Thymus (tissue), 11 donors: ENCODE measurements at regions not wholly inside any gene's neighbourhood (a gene's known extent, or its start where the extent isn't known, plus 50 kb on each side); places are given as distances from the start of the nearest gene placed in this dataset.
"Not testable (repeated sequence)": the region's sequence is repeated elsewhere in the genome, so short reads cannot be mapped to it uniquely, and the experiment has no call there.

Experiments used
- DNase-seq, 9 donors: peaks; one replicate each; pipeline ENCODE4 v3.0.0-alpha.2; 2013; ENCODE audit warnings: low spot score in 9 of 9, low read depth in 6 of 9, missing footprints in 1 of 9
- H3K27ac ChIP-seq, 2 donors: one replicate each; pipeline ENCODE4 v1.5.1; 2013; ENCODE audit warnings: control low read depth in 1 of 2, low read depth in 1 of 2, low read length in 1 of 2, mild to moderate bottlenecking in 1 of 2, moderate library complexity in 1 of 2
- H3K27me3 ChIP-seq, 2 donors: one replicate each; pipeline ENCODE4 v1.5.1; 2013; ENCODE audit warnings: low read length in 1 of 2; ENCODE audit not compliant: control insufficient read depth in 2 of 2, insufficient read depth in 1 of 2
- H3K36me3 ChIP-seq, 2 donors: one replicate each; pipeline ENCODE4 v1.5.1; 2013; ENCODE audit warnings: low read length in 1 of 2, mild to moderate bottlenecking in 1 of 2, moderate library complexity in 1 of 2; ENCODE audit not compliant: control insufficient read depth in 2 of 2, insufficient read depth in 2 of 2
- H3K4me1 ChIP-seq, 2 donors: one replicate each; pipeline ENCODE4 v1.5.1; 2013; ENCODE audit warnings: low read length in 2 of 2; ENCODE audit not compliant: control insufficient read depth in 2 of 2, insufficient read depth in 2 of 2
- H3K4me3 ChIP-seq, 2 donors: one replicate each; pipeline ENCODE4 v1.5.1; 2013; ENCODE audit warnings: low read length in 2 of 2, control low read depth in 1 of 2, mild to moderate bottlenecking in 1 of 2
- H3K9me3 ChIP-seq, 2 donors: one replicate each; pipeline ENCODE4 v1.5.1; 2013; ENCODE audit warnings: low read length in 1 of 2, mild to moderate bottlenecking in 1 of 2; ENCODE audit not compliant: control insufficient read depth in 2 of 2, insufficient read depth in 1 of 2
- WGBS: extraction: QIAGEN DNeasy Blood & Tissue Kit; methylation state at CpG from one replicate; pipeline ENCODE4 v1.1.7; 2013; 5-methylcytosine and 5-hydroxymethylcytosine counted together
- donor health status: healthy.

- Histone ChIP-seq H3K9me3 (no peaks in the 10 kb centered on the region), H3K4me1 (no peaks in the 10 kb centered on the region), H3K27me3 (no peaks in the 10 kb centered on the region), H3K36me3 (no peaks in the 10 kb centered on the region), H3K27ac (no peak overlapping the region), H3K4me3 (no peak overlapping the region)
- DNase-seq, result no peak
- 80% methylated on average over 6 of the region's 6 CpGs for WGBS
Measured at GRCh38 chr5:17070647-17071046, 134.6 kb upstream of the MYO10 start.

GRCh38 chr5:17075236-17075635, 139.1 kb upstream of the MYO10 start:
- 94% methylated on average over 4 of the region's 4 CpGs for WGBS
- Histone ChIP-seq H3K9me3 (no peaks in the 10 kb centered on the region), H3K36me3 (no peaks in the 10 kb centered on the region), H3K4me3 (no peak overlapping the region), H3K27me3 (no peaks in the 10 kb centered on the region), H3K27ac (no peak overlapping the region), H3K4me1 (no peaks in the 10 kb centered on the region)
- no peak for DNase-seq

- Histone ChIP-seq H3K36me3 (no peaks in the 10 kb centered on the region), H3K4me3 (no peak overlapping the region), H3K4me1 (no peaks in the 10 kb centered on the region), H3K27ac (no peak overlapping the region), H3K9me3 (no peaks in the 10 kb centered on the region), H3K27me3 (no peaks in the 10 kb centered on the region)
- DNase-seq, result no peak
- WGBS, result 89% methylated on average over 2 of the region's 2 CpGs
Measured at GRCh38 chr5:17076272-17076671, 140.2 kb upstream of the MYO10 start.

GRCh38 chr5:17077440-17078233, 139.8 kb upstream of the BASP1 start:
- DNase-seq, result no peak
- H3K27ac ChIP-seq, result no peak overlapping the region
- H3K9me3 ChIP-seq, result no peaks in the 10 kb centered on the region
- no peak overlapping the region for H3K4me3 ChIP-seq
- no peaks in the 10 kb centered on the region for H3K4me1 ChIP-seq
- 88% methylated on average over 11 of the region's 11 CpGs for WGBS
- H3K36me3 ChIP-seq, result no peaks in the 10 kb centered on the region
- H3K27me3 ChIP-seq, result no peaks in the 10 kb centered on the region

- no peaks in the 10 kb centered on the region for H3K9me3 ChIP-seq
- H3K36me3 ChIP-seq, result no peaks in the 10 kb centered on the region
- H3K4me1 ChIP-seq, result no peaks in the 10 kb centered on the region
- H3K27me3 ChIP-seq, result no peaks in the 10 kb centered on the region
- no peak overlapping the region for H3K27ac ChIP-seq
- DNase-seq, result no peak
- WGBS, result 24% methylated on average over 7 of the region's 7 CpGs
- H3K4me3 ChIP-seq, result no peak overlapping the region
Measured at GRCh38 chr5:17079562-17079961, 137.9 kb upstream of the BASP1 start.

GRCh38 chr5:17080361-17080760, 137.1 kb upstream of the BASP1 start:
- Histone ChIP-seq H3K27me3 (no peaks in the 10 kb centered on the region), H3K4me1 (no peaks in the 10 kb centered on the region), H3K9me3 (no peaks in the 10 kb centered on the region), H3K4me3 (no peak overlapping the region), H3K27ac (no peak overlapping the region), H3K36me3 (no peaks in the 10 kb centered on the region)
- DNase-seq, result no peak
- WGBS, result 94% methylated on average over 4 of the region's 4 CpGs

GRCh38 chr5:17081142-17081541, 136.3 kb upstream of the BASP1 start:
- Histone ChIP-seq H3K4me1 (no peaks in the 10 kb centered on the region), H3K27ac (no peak overlapping the region), H3K36me3 (no peaks in the 10 kb centered on the region), H3K27me3 (no peaks in the 10 kb centered on the region), H3K9me3 (no peaks in the 10 kb centered on the region), H3K4me3 (no peak overlapping the region)
- 87% methylated on average over 4 of the region's 4 CpGs for WGBS
- no peak for DNase-seq

- not testable (repeated sequence) for H3K27ac ChIP-seq, H3K27me3 ChIP-seq, H3K4me1 ChIP-seq, DNase-seq, H3K36me3 ChIP-seq, H3K9me3 ChIP-seq, H3K4me3 ChIP-seq
- WGBS, result 84% methylated on average over 29 of the region's 29 CpGs
Measured at GRCh38 chr5:17083276-17083675, 134.2 kb upstream of the BASP1 start.

GRCh38 chr5:17087035-17087434, 130.4 kb upstream of the BASP1 start:
- H3K27me3 ChIP-seq, result no peaks in the 10 kb centered on the region
- H3K36me3 ChIP-seq, result no peaks in the 10 kb centered on the region
- no peaks in the 10 kb centered on the region for H3K9me3 ChIP-seq
- no peak overlapping the region for H3K27ac ChIP-seq
- H3K4me3 ChIP-seq, result no peak overlapping the region
- WGBS, result 98% methylated on average over 8 of the region's 8 CpGs
- DNase-seq, result no peak
- no peaks in the 10 kb centered on the region for H3K4me1 ChIP-seq
